HEK293 (cell line): ENCODE measurements at regions not wholly inside any gene's neighbourhood (a gene's known extent, or its start where the extent isn't known, plus 50 kb on each side); places are given as distances from the start of the nearest gene placed in this dataset.

Source experiments
- CTCF ChIA-PET: fragments of 350-600 bp; formaldehyde crosslinking; extraction: SDS; loops from one replicate; lab custom pipeline; 2021; ENCODE audit warnings: antibody characterized with exemption; lab: Yijun Ruan, JAX
- POLR2A ChIA-PET: fragments of 300-600 bp; formaldehyde crosslinking; extraction: SDS; loops from one replicate; lab custom pipeline; 2020; ENCODE audit warnings: antibody characterized with exemption, inconsistent platforms; lab: Yijun Ruan, JAX
- H3K27ac ChIP-seq: fragments of 200-500 bp; sonication (Bioruptor generic); 2 replicates; pipeline ENCODE4 v1.5.1; 2014; ENCODE audit warnings: low read depth, low read length, control low read depth, inconsistent platforms; ENCODE audit errors: extremely low read depth
- H3K36me3 ChIP-seq, 2 experiments: fragments of 200-500 bp in 1 of 2; sonication (Bioruptor generic) in 1 of 2; 1 replicate in 1 of 2; 2 replicates in 1 of 2; pipeline ENCODE4 v1.5.1; 2014 to 2017; ENCODE audit warnings: inconsistent platforms in 2 of 2, low read length in 2 of 2; ENCODE audit not compliant: control insufficient read depth in 2 of 2, insufficient read depth in 1 of 2
- H3K4me1 ChIP-seq: fragments of 200-500 bp; sonication (Bioruptor generic); 2 replicates; pipeline ENCODE4 v1.5.1; 2014; ENCODE audit warnings: mild to moderate bottlenecking, low read length, inconsistent platforms; ENCODE audit not compliant: control insufficient read depth, insufficient read depth
- H3K4me3 ChIP-seq: 2 replicates; pipeline ENCODE4 v1.5.1; 2011; ENCODE audit warnings: low read depth, mild to moderate bottlenecking, control low read depth, low read length, moderate library complexity
- H3K9me3 ChIP-seq: fragments of 200-500 bp; sonication (Bioruptor generic); 2 replicates; pipeline ENCODE4 v1.5.1; 2014; ENCODE audit warnings: low read depth, low read length, inconsistent platforms; ENCODE audit not compliant: control insufficient read depth, insufficient read depth
- BCL11B ChIP-seq: fragments of 450-650 bp; formaldehyde crosslinking; IDR thresholded peaks from 2 replicates; pipeline ENCODE4 v1.5.1; 2016; ENCODE audit warnings: low read depth, missing biosample characterization, missing genetic modification characterization
- GLI2 ChIP-seq: fragments of 450-650 bp; formaldehyde crosslinking; IDR thresholded peaks from 2 replicates; pipeline ENCODE4; 2017; ENCODE audit warnings: missing biosample characterization, missing genetic modification characterization, low read depth, borderline replicate concordance
- HIC1 ChIP-seq: fragments of 450-650 bp; formaldehyde crosslinking; IDR thresholded peaks from 2 replicates; pipeline ENCODE4 v1.5.1; 2016; ENCODE audit warnings: missing biosample characterization, missing genetic modification characterization
- KLF9 ChIP-seq: fragments of 450-650 bp; formaldehyde crosslinking; IDR thresholded peaks from 2 replicates; pipeline ENCODE4 v1.5.1; 2016; ENCODE audit warnings: missing biosample characterization, missing genetic modification characterization, low read depth
- PRDM2 ChIP-seq: fragments of 450-650 bp; formaldehyde crosslinking; IDR thresholded peaks from 2 replicates; pipeline ENCODE4 v1.5.1; 2016; ENCODE audit warnings: missing biosample characterization, missing genetic modification characterization, borderline replicate concordance
- TCF7L2 ChIP-seq: IDR thresholded peaks from 2 replicates; pipeline ENCODE4 v1.6.1; 2011; ENCODE audit warnings: low read depth, mild to moderate bottlenecking, inconsistent platforms, low read length, moderate library complexity, borderline replicate concordance
- TRIM28 ChIP-seq: IDR thresholded peaks from 2 replicates; pipeline ENCODE4 v1.6.1; 2011; ENCODE audit warnings: low read length, control low read depth, borderline replicate concordance
- ZBTB17 ChIP-seq: fragments of 450-650 bp; formaldehyde crosslinking; IDR thresholded peaks from 2 replicates; pipeline ENCODE4 v1.5.1; 2016; ENCODE audit warnings: missing biosample characterization, missing genetic modification characterization
- ZBTB8A ChIP-seq: fragments of 450-650 bp; formaldehyde crosslinking; IDR thresholded peaks from 2 replicates; pipeline ENCODE4 v1.5.1; 2016; ENCODE audit warnings: missing biosample characterization, missing genetic modification characterization
- ZFHX2 ChIP-seq: fragments of 450-650 bp; formaldehyde crosslinking; conservative IDR thresholded peaks from 2 replicates; pipeline ENCODE4 v1.5.1; 2016; ENCODE audit warnings: missing biosample characterization, missing genetic modification characterization
- ZFP3 ChIP-seq: fragments of 450-650 bp; formaldehyde crosslinking; IDR thresholded peaks from 2 replicates; pipeline ENCODE4 v1.5.1; 2016; ENCODE audit warnings: low read depth, missing biosample characterization, missing genetic modification characterization
- ZFP69B ChIP-seq: fragments of 450-650 bp; formaldehyde crosslinking; IDR thresholded peaks from 2 replicates; pipeline ENCODE4 v1.5.1; 2016; ENCODE audit warnings: missing biosample characterization, missing genetic modification characterization
- ZNF132 ChIP-seq: fragments of 450-650 bp; formaldehyde crosslinking; IDR thresholded peaks from 2 replicates; pipeline ENCODE4 v1.5.1; 2017; ENCODE audit warnings: missing biosample characterization, missing genetic modification characterization, borderline replicate concordance
- ZNF146 ChIP-seq: fragments of 450-650 bp; formaldehyde crosslinking; IDR thresholded peaks from 2 replicates; pipeline ENCODE4 v1.5.1; 2016; ENCODE audit warnings: missing biosample characterization, missing genetic modification characterization
- ZNF16 ChIP-seq: fragments of 450-650 bp; formaldehyde crosslinking; IDR thresholded peaks from 2 replicates; pipeline ENCODE4 v1.5.1; 2016; ENCODE audit warnings: low read depth, missing biosample characterization, missing genetic modification characterization
- ZNF221 ChIP-seq: fragments of 450-650 bp; formaldehyde crosslinking; IDR thresholded peaks from 2 replicates; pipeline ENCODE4 v1.5.1; 2017; ENCODE audit warnings: missing biosample characterization, missing genetic modification characterization, borderline replicate concordance
- ZNF23 ChIP-seq: fragments of 450-650 bp; formaldehyde crosslinking; IDR thresholded peaks from 2 replicates; pipeline ENCODE4 v1.5.1; 2016; ENCODE audit warnings: missing biosample characterization, missing genetic modification characterization, borderline replicate concordance
- ZNF248 ChIP-seq: fragments of 450-650 bp; formaldehyde crosslinking; IDR thresholded peaks from 2 replicates; pipeline ENCODE4 v1.5.1; 2017; ENCODE audit warnings: missing biosample characterization, missing genetic modification characterization
- ZNF274 ChIP-seq, 2 experiments: fragments of 200-500 bp in 1 of 2; fragments of 450-650 bp in 1 of 2; sonication (Bioruptor generic) in 1 of 2; formaldehyde crosslinking in 1 of 2; IDR thresholded peaks; 2 replicates each; pipeline versions ENCODE4 v1.5.1 to v1.6.1; 2014 to 2016; ENCODE audit warnings: borderline replicate concordance in 1 of 2, inconsistent platforms in 1 of 2, low read length in 1 of 2, missing biosample characterization in 1 of 2, missing genetic modification characterization in 1 of 2
- ZNF404 ChIP-seq: fragments of 450-650 bp; formaldehyde crosslinking; IDR thresholded peaks from 2 replicates; pipeline ENCODE4 v1.5.1; 2017; ENCODE audit warnings: missing biosample characterization, missing genetic modification characterization
- ZNF558 ChIP-seq: fragments of 450-650 bp; formaldehyde crosslinking; IDR thresholded peaks from 2 replicates; pipeline ENCODE4 v1.5.1; 2016; ENCODE audit warnings: missing biosample characterization, missing genetic modification characterization
- ZNF664 ChIP-seq: fragments of 450-650 bp; formaldehyde crosslinking; IDR thresholded peaks from 2 replicates; pipeline ENCODE4 v1.5.1; 2016; ENCODE audit warnings: missing biosample characterization, missing genetic modification characterization
- ZNF704 ChIP-seq: fragments of 450-650 bp; formaldehyde crosslinking; IDR thresholded peaks from 2 replicates; pipeline ENCODE4 v1.5.1; 2016; ENCODE audit warnings: missing biosample characterization, missing genetic modification characterization

GRCh38 chr3:137079571-137079970, 121.8 kb downstream of the IL20RB start (continued):
- TF ChIP-seq PRDM2 (no peak), KLF9 (tag by site-specific recombination) (no peak), TRIM28 (no peak), ZNF248 (tag by site-specific recombination) (no peak), ZNF704 (no peak), ZBTB17 (tag by site-specific recombination) (no peak), ZFP69B (no peak)

GRCh38 chr3:137081711-137082110, 123.9 kb downstream of the IL20RB start:
- no peaks in the 10 kb centered on the region for H3K36me3 ChIP-seq
- CTCF ChIA-PET = interaction anchor here (0.7 to 1.1 kb wide), 3 partner anchors 27 to 124 kb away, joined by 3 read pairs; no protein-coding TSS in a partner anchor
- no peak for TF ChIP-seq ZNF221
- TF ChIP-seq TCF7L2 = no peak
- no peak for TF ChIP-seq ZNF132 (tag by site-specific recombination)
- TF ChIP-seq ZNF146 (tag by site-specific recombination) = no peak
- no peak for TF ChIP-seq ZNF16 (tag by site-specific recombination)
- no peak for TF ChIP-seq ZNF404
- TF ChIP-seq ZNF558 (tag by site-specific recombination) = no peak
- TF ChIP-seq ZNF23 (tag by site-specific recombination) = no peak
- TF ChIP-seq ZBTB8A (tag by site-specific recombination) = no peak
- TF ChIP-seq ZFP3 = no peak
- no peak for TF ChIP-seq BCL11B
- no peak for TF ChIP-seq ZNF704
- TF ChIP-seq ZNF274 (IDR thresholded peaks at IDR 0.05; ENCODE audit: low read length) = no peak
- no peak for TF ChIP-seq ZNF274 (tag by site-specific recombination; IDR thresholded peaks at IDR 0.05; ENCODE audit: borderline replicate concordance)
- no peak for TF ChIP-seq ZFHX2
- TF ChIP-seq HIC1 (tag by site-specific recombination) = no peak
- TF ChIP-seq ZNF664 (tag by site-specific recombination) = no peak
- TF ChIP-seq GLI2 (tag by site-specific recombination) = no peak
- no peak overlapping the region for H3K4me3 ChIP-seq
- H3K9me3 ChIP-seq = no peaks in the 10 kb centered on the region
- POLR2A ChIA-PET = no interaction called here
- H3K4me1 ChIP-seq = no peaks in the 10 kb centered on the region
- no peak overlapping the region for H3K27ac ChIP-seq
